ENCODE measurements at regions not wholly inside any gene's neighbourhood (a gene's known extent, or its start where the extent isn't known, plus 50 kb on each side); places are given as distances from the start of the nearest gene placed in this dataset.

GRCh38 chr10:120011359-120012130, 119.0 kb downstream of the SEC23IP start:
- no peak for TF ChIP-seq CTCF (IDR thresholded peaks at IDR 0.05; ENCODE audit: poor library complexity)
- TF ChIP-seq EZH2 (IDR thresholded peaks at IDR 0.05; ENCODE audit: borderline replicate concordance), result no peak
- TF ChIP-seq EZH2phosphoT487 (IDR thresholded peaks at IDR 0.05; ENCODE audit: low read depth, severe bottlenecking, unreplicated experiment), result no peak
